Thyroid gland (tissue), 4 donors: ENCODE measurements at regions not wholly inside any gene's neighbourhood (a gene's known extent, or its start where the extent isn't known, plus 50 kb on each side); places are given as distances from the start of the nearest gene placed in this dataset.

Experiments
- POLR2A ChIP-seq, 2 donors: fragments of 450-650 bp; IDR thresholded peaks; one replicate each; pipeline ENCODE4 v1.6.1; 2017; ENCODE audit warnings: antibody characterized with exemption in 2 of 2, mild to moderate bottlenecking in 2 of 2, moderate library complexity in 1 of 2
- TF ChIP-seq, protein P1 (sequence below), 6 experiments: fragments of 200-600 bp in 3 of 6; fragments of 450-650 bp in 3 of 6; sonication (generic) in 3 of 6; IDR thresholded peaks; one replicate each; pipeline ENCODE4 v1.5.1; 2016 to 2019; ENCODE audit warnings: antibody characterized with exemption in 6 of 6, mild to moderate bottlenecking in 2 of 6, inconsistent platforms in 1 of 6, moderate library complexity in 1 of 6

DNA sequence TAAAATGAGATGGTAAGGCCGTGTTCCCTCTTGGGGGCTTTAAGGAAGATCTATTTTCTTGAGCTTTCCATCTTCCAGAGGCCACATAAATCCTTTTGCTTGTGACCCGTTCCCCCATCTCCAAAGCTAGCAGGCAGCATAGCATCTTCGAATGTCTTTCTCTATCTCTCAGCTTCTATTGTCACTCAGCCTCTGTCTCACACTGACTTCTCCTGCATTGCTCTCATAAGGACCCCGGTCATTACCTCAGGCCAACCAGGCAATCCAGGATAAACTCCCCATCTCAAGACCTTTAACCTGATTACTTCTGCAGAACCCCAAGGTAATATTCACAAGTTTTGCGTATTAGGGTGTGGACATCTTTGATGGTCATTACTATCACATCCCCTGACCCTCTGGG is 250.3 kb upstream of the SOX2 start:
- TF ChIP-seq, protein P1, sequence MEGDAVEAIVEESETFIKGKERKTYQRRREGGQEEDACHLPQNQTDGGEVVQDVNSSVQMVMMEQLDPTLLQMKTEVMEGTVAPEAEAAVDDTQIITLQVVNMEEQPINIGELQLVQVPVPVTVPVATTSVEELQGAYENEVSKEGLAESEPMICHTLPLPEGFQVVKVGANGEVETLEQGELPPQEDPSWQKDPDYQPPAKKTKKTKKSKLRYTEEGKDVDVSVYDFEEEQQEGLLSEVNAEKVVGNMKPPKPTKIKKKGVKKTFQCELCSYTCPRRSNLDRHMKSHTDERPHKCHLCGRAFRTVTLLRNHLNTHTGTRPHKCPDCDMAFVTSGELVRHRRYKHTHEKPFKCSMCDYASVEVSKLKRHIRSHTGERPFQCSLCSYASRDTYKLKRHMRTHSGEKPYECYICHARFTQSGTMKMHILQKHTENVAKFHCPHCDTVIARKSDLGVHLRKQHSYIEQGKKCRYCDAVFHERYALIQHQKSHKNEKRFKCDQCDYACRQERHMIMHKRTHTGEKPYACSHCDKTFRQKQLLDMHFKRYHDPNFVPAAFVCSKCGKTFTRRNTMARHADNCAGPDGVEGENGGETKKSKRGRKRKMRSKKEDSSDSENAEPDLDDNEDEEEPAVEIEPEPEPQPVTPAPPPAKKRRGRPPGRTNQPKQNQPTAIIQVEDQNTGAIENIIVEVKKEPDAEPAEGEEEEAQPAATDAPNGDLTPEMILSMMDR (IDR thresholded peaks at IDR 0.05) = no peak
- no peak for TF ChIP-seq POLR2A (IDR thresholded peaks at IDR 0.05)
